Stomach (tissue), 4 donors: ENCODE measurements at regions not wholly inside any gene's neighbourhood (a gene's known extent, or its start where the extent isn't known, plus 50 kb on each side); places are given as distances from the start of the nearest gene placed in this dataset.

Source experiments
- EP300 ChIP-seq: sonication (generic); formaldehyde crosslinking; IDR thresholded peaks from one replicate; pipeline ENCODE4 v1.6.1; 2017; ENCODE audit warnings: antibody characterized with exemption
- POLR2A ChIP-seq, 4 donors: fragments of 450-650 bp; IDR thresholded peaks; one replicate each; pipeline ENCODE4 v1.6.1; 2016; ENCODE audit warnings: antibody characterized with exemption in 4 of 4, control low read depth in 2 of 4, mild to moderate bottlenecking in 1 of 4, moderate library complexity in 1 of 4
- POLR2AphosphoS5 ChIP-seq, 3 donors: sonication (generic); formaldehyde crosslinking; IDR thresholded peaks; one replicate each; pipeline ENCODE4 v1.6.1; 2016; ENCODE audit warnings: antibody characterized with exemption in 3 of 3
- TF ChIP-seq, protein P1 (sequence below), 7 experiments: fragments of 450-650 bp in 4 of 7; fragments of 200-600 bp in 3 of 7; sonication (generic) in 3 of 7; IDR thresholded peaks; one replicate each; pipeline ENCODE4 v1.5.1; 2016 to 2019; ENCODE audit warnings: antibody characterized with exemption in 7 of 7, control low read depth in 2 of 7, mild to moderate bottlenecking in 1 of 7

DNA sequence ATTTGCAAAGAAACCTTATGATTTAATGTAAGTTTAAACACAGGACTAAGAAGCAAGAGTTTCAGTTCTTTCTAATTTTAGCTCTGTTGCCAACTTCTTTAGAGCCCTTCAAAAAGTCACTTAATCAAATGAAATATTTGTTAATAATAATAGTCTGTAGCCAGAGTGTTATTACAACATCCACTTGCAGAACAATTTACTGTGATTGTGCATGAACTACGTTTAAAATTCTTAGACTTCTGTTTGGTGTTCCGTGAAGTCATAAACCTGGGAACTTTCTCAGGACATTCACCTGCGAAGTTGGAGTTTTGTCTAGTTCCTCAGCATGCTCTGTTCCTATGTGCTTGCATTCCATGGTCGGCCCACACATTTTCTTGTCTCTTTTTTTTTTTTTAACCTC, 244.0 kb upstream of the AVPR1A start:
- TF ChIP-seq, protein P1, sequence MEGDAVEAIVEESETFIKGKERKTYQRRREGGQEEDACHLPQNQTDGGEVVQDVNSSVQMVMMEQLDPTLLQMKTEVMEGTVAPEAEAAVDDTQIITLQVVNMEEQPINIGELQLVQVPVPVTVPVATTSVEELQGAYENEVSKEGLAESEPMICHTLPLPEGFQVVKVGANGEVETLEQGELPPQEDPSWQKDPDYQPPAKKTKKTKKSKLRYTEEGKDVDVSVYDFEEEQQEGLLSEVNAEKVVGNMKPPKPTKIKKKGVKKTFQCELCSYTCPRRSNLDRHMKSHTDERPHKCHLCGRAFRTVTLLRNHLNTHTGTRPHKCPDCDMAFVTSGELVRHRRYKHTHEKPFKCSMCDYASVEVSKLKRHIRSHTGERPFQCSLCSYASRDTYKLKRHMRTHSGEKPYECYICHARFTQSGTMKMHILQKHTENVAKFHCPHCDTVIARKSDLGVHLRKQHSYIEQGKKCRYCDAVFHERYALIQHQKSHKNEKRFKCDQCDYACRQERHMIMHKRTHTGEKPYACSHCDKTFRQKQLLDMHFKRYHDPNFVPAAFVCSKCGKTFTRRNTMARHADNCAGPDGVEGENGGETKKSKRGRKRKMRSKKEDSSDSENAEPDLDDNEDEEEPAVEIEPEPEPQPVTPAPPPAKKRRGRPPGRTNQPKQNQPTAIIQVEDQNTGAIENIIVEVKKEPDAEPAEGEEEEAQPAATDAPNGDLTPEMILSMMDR (IDR thresholded peaks at IDR 0.05) = no peak
- no peak for TF ChIP-seq POLR2A (IDR thresholded peaks at IDR 0.05)
- no peak for TF ChIP-seq POLR2AphosphoS5 (IDR thresholded peaks at IDR 0.05)
- no peak for TF ChIP-seq EP300
